Suprapubic skin (tissue), 4 donors: ENCODE measurements at regions not wholly inside any gene's neighbourhood (a gene's known extent, or its start where the extent isn't known, plus 50 kb on each side); places are given as distances from the start of the nearest gene placed in this dataset.

ENCODE experiments used
- DNase-seq, 2 donors: peaks; one replicate each; pipeline ENCODE4 v3.0.0-alpha.2; 2019; ENCODE audit warnings: low spot score in 2 of 2
- H3K27ac ChIP-seq: fragments of 200-600 bp; sonication (generic); one replicate; pipeline ENCODE4 v1.5.1; 2019
- H3K27me3 ChIP-seq: fragments of 200-600 bp; sonication (generic); one replicate; pipeline ENCODE4 v1.5.1; 2019
- H3K36me3 ChIP-seq: fragments of 200-600 bp; sonication (generic); one replicate; pipeline ENCODE4 v1.5.1; 2019
- H3K4me1 ChIP-seq: fragments of 200-600 bp; sonication (generic); one replicate; pipeline ENCODE4 v1.5.1; 2019
- H3K4me3 ChIP-seq: fragments of 200-600 bp; sonication (generic); one replicate; pipeline ENCODE4 v1.5.1; 2019; ENCODE audit warnings: mild to moderate bottlenecking
- H3K9me3 ChIP-seq: fragments of 200-600 bp; sonication (generic); one replicate; pipeline ENCODE4 v1.5.1; 2019
- EP300 ChIP-seq: sonication (generic); formaldehyde crosslinking; IDR thresholded peaks from one replicate; pipeline ENCODE4 v1.6.1; 2017; ENCODE audit warnings: antibody characterized with exemption
- POLR2A ChIP-seq, 2 donors: fragments of 450-650 bp; IDR thresholded peaks; one replicate each; pipeline ENCODE4 v1.6.1; 2017; ENCODE audit warnings: antibody characterized with exemption in 2 of 2, mild to moderate bottlenecking in 2 of 2, moderate library complexity in 2 of 2
- POLR2AphosphoS5 ChIP-seq, 3 donors: sonication (generic); formaldehyde crosslinking; IDR thresholded peaks; one replicate each; pipeline ENCODE4 v1.6.1; 2017; ENCODE audit warnings: antibody characterized with exemption in 3 of 3
- WGBS: methylation state at CpG from one replicate; pipeline ENCODE4 v1.1.5; 2018; 5-methylcytosine and 5-hydroxymethylcytosine counted together
- TF ChIP-seq, protein P1 (sequence below), 2 donors: fragments of 200-600 bp in 1 of 2; fragments of 450-650 bp in 1 of 2; sonication (generic) in 1 of 2; IDR thresholded peaks; one replicate each; pipeline ENCODE4 v1.5.1; 2016 to 2019; ENCODE audit warnings: antibody characterized with exemption in 2 of 2, mild to moderate bottlenecking in 1 of 2, moderate library complexity in 1 of 2

GRCh38 chr18:27861539-27861938 is 315.4 kb downstream of the CDH2 start:
- Histone ChIP-seq H3K9me3 (no peaks in the 10 kb centered on the region), H3K27me3 (no peaks in the 10 kb centered on the region), H3K36me3 (no peaks in the 10 kb centered on the region), H3K4me3 (no peak overlapping the region), H3K27ac (no peak overlapping the region), H3K4me1 (no peaks in the 10 kb centered on the region)
- DNase-seq, result no peak
- WGBS, result 73% methylated on average over 9 of the region's 9 CpGs
- TF ChIP-seq EP300, result no peak
- no peak for TF ChIP-seq POLR2A (IDR thresholded peaks at IDR 0.05)
- TF ChIP-seq, protein P1, sequence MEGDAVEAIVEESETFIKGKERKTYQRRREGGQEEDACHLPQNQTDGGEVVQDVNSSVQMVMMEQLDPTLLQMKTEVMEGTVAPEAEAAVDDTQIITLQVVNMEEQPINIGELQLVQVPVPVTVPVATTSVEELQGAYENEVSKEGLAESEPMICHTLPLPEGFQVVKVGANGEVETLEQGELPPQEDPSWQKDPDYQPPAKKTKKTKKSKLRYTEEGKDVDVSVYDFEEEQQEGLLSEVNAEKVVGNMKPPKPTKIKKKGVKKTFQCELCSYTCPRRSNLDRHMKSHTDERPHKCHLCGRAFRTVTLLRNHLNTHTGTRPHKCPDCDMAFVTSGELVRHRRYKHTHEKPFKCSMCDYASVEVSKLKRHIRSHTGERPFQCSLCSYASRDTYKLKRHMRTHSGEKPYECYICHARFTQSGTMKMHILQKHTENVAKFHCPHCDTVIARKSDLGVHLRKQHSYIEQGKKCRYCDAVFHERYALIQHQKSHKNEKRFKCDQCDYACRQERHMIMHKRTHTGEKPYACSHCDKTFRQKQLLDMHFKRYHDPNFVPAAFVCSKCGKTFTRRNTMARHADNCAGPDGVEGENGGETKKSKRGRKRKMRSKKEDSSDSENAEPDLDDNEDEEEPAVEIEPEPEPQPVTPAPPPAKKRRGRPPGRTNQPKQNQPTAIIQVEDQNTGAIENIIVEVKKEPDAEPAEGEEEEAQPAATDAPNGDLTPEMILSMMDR (IDR thresholded peaks at IDR 0.05), result no peak
- no peak for TF ChIP-seq POLR2AphosphoS5 (IDR thresholded peaks at IDR 0.05)

DNA sequence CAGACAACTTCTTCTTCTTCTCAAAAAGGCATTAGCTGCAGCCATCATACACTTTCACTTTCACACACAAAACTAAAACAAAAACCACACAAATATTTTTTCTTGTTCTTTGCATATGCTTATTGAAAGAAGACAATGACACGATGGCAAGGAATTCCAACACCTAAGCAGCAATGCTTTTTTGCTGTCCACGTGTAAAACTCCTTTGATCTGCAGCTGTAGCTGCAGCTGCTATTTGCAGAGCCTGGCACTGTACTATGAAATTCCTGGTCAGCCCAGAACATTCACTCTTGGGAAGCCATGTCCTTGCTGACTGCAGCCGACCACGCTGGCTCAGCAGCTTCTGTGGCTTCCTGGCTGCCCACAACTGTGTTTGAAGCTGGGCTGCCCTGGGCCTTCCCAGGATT is 316.2 kb downstream of the CDH2 start:
- Histone ChIP-seq H3K36me3 (no peaks in the 10 kb centered on the region), H3K4me1 (no peaks in the 10 kb centered on the region), H3K9me3 (no peaks in the 10 kb centered on the region), H3K27ac (no peak overlapping the region), H3K27me3 (no peaks in the 10 kb centered on the region), H3K4me3 (no peak overlapping the region)
- TF ChIP-seq EP300 (no peak), POLR2AphosphoS5 (IDR thresholded peaks at IDR 0.05) (no peak), POLR2A (IDR thresholded peaks at IDR 0.05) (no peak)
- TF ChIP-seq, protein P1 (IDR thresholded peaks at IDR 0.05), result no peak
- no peak for DNase-seq
- 26% methylated on average over 4 of the region's 4 CpGs for WGBS

DNA sequence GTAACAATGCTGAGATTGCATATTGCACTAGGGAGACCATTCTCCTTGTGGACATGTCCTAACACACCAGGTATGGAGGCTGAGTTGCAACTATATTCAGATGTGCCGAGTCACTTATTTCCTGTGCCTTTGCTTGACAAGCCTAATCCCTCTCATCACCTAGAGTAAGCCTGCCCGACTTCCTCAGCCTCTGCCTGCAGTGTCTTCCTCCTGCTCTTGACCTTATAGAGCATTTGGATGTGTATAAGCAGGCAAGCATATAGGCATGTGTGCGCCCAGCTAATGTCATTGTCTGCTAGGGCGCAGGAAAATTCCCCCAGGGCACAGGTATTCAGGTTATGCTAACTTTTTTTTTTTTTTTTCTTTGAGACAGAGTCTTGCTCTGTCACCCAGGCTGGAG is 316.9 kb downstream of the CDH2 start:
- WGBS, result 43% methylated on average over 4 of the region's 4 CpGs
- no peak for DNase-seq
- H3K27me3 ChIP-seq, result no peaks in the 10 kb centered on the region
- H3K36me3 ChIP-seq, result no peaks in the 10 kb centered on the region
- H3K4me1 ChIP-seq, result no peaks in the 10 kb centered on the region
- TF ChIP-seq EP300, result no peak
- TF ChIP-seq POLR2A (IDR thresholded peaks at IDR 0.05), result no peak
- TF ChIP-seq, protein P1 (IDR thresholded peaks at IDR 0.05), result no peak
- no peak for TF ChIP-seq POLR2AphosphoS5 (IDR thresholded peaks at IDR 0.05)
- no peak overlapping the region for H3K4me3 ChIP-seq
- no peaks in the 10 kb centered on the region for H3K9me3 ChIP-seq
- H3K27ac ChIP-seq, result no peak overlapping the region

GRCh38 chr18:27856820-27857219 is 320.1 kb downstream of the CDH2 start:
- Histone ChIP-seq H3K9me3 (no peaks in the 10 kb centered on the region), H3K27me3 (no peaks in the 10 kb centered on the region), H3K36me3 (no peaks in the 10 kb centered on the region), H3K4me3 (no peak overlapping the region), H3K27ac (no peak overlapping the region), H3K4me1 (no peaks in the 10 kb centered on the region)
- DNase-seq, result no peak
- WGBS, result 84% methylated on average over 1 of the region's 1 CpG
- no peak for TF ChIP-seq POLR2AphosphoS5 (IDR thresholded peaks at IDR 0.05)
- TF ChIP-seq, protein P1 (IDR thresholded peaks at IDR 0.05), result no peak
- TF ChIP-seq POLR2A (IDR thresholded peaks at IDR 0.05), result no peak
- no peak for TF ChIP-seq EP300

DNA sequence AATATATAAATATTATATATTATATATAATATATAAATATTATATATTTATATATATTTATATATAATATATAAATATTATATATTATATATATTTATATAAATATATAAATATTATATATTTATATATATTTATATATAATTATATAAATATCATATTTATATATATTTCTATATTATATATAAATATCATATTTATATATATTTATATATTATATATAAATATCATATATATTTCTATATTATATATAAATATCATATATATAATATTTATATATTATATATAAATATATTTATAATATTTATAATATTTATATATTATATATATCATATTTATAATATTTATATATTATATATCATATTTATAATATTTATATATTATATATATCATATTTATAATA is 321.4 kb downstream of the CDH2 start:
- H3K27ac ChIP-seq, result no peak overlapping the region
- H3K4me1 ChIP-seq, result no peaks in the 10 kb centered on the region
- no peaks in the 10 kb centered on the region for H3K9me3 ChIP-seq
- TF ChIP-seq, protein P1 (IDR thresholded peaks at IDR 0.05), result no peak
- TF ChIP-seq POLR2A (IDR thresholded peaks at IDR 0.05), result no peak
- TF ChIP-seq POLR2AphosphoS5 (IDR thresholded peaks at IDR 0.05), result no peak
- TF ChIP-seq EP300, result no peak
- no peaks in the 10 kb centered on the region for H3K36me3 ChIP-seq
- DNase-seq, result no peak
- H3K27me3 ChIP-seq, result no peaks in the 10 kb centered on the region
- no peak overlapping the region for H3K4me3 ChIP-seq
